DMS53 (cell line): ENCODE measurements at regions not wholly inside any gene's neighbourhood (a gene's known extent, or its start where the extent isn't known, plus 50 kb on each side); places are given as distances from the start of the nearest gene placed in this dataset.
"Not testable (repeated sequence)": the region's sequence is repeated elsewhere in the genome, so short reads cannot be mapped to it uniquely, and the experiment has no call there.

Source experiments
- DNase-seq: peaks from one replicate; lab custom pipeline; 2025; lab: John Stamatoyannopoulos, UW

- DNase-seq: no peak
Observed at GRCh38 chr12:47488888-47489287, 216.9 kb downstream of the RPAP3 start.

DNA sequence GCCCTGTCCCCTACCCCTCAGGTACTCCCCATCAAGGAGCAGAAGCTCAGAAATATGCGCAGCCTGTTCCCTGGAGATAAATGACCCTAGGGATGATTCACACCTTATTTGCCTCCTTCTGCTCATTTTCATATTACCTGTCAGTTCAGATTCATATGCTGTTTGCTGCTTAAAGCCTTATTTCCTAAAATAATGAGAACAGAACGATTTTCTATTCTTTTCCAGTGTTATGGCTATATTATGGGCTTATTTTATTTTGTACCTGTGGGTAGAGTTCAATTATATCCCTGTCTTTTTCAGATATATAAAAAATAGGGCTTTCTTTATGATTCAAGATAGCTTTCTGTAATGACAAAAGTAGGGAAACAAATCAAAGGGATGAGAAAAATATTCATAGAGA lies 224.8 kb downstream of the RPAP3 start:
- no peak for DNase-seq

DNA sequence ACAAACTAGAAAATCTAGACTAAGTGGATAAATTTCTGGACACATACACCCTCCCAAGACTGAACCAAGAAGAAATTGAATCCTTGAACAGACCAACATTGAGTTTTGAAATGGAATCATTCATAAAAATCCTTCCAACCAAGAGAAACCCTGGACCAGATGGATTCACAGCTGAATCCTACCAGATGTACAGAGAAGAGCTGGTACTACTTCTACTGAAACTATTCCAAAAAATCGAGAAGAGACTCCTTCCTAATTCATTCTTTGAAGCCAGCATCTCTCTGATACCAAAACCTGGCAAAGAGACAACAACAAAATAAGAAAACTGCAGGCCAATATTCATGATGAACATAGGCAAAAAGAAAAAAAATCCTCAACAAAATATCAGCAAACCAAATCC lies 227.4 kb downstream of the RPAP3 start:
- no peak for DNase-seq

- no peak for DNase-seq
Observed at GRCh38 chr12:47473091-47473490, 232.7 kb downstream of the RPAP3 start.

- not testable (repeated sequence) for DNase-seq
Observed at GRCh38 chr12:47470349-47470748, 235.5 kb downstream of the RPAP3 start.

GRCh38 chr12:47463918-47464317 lies 241.9 kb downstream of the RPAP3 start:
- DNase-seq: not testable (repeated sequence)

DNA sequence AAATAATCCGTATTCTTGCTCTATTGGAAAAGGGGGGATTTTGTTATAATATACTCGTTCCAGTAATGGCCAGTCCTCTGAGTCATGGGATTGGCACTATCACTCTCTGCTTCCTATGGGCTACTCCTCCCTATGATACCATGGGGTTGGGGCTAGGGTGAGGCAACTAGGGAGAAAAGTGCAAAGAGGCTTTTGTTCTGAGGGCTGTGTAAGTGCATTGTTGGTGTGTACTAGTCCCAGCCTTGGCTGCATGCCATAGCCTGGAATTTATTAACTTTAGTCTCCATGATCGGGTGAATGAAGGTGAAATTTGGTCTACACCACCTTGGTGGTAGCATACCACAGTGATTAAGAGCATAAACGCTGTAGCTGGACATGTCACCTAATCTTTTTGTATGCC lies 247.6 kb downstream of the RPAP3 start:
- DNase-seq: peak; percentile 33

DNA sequence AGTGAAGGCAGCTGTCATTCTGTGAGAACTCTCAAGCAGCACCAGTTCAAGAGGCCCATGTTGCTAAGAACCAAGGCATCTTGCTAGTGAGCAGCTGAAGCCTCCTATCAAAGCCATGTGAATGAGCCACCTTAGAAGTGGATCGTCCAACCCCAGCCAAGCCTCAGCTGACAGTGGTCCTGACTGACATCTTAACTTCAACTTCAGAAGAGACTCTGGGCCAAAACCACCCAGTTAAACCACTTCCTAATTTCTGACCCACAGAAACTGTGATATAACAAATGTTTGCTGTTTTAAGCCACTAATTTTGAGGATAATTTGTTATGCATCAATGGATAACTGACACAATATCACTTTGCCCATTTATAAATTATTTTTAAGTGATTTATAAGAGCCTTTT lies 256.0 kb downstream of the RPAP3 start:
- no peak for DNase-seq

DNA sequence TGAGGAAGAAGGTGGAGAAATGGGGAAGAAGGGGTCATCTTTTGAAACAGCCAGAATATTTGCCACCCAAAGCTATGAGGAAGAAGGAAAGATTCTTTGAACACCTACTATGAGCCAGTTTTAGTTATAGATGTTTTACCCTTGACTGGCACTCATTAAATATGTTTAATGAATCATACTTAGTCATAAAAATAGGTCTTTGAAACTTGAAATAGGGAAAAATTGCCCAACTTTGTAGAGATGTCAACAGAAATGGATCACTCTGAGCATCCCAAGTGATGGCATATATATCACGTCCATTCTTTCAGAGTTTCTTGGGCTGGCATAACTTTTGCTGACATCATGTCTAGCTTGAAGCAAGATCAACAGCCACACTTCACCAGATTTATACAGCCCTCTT lies 263.5 kb downstream of the RPAP3 start:
- DNase-seq: no peak

- DNase-seq: no peak
Observed at GRCh38 chr12:47441490-47441889, 264.3 kb downstream of the RPAP3 start.

- DNase-seq: no peak
Observed at GRCh38 chr12:47438175-47438574, 267.7 kb downstream of the RPAP3 start.

DNA sequence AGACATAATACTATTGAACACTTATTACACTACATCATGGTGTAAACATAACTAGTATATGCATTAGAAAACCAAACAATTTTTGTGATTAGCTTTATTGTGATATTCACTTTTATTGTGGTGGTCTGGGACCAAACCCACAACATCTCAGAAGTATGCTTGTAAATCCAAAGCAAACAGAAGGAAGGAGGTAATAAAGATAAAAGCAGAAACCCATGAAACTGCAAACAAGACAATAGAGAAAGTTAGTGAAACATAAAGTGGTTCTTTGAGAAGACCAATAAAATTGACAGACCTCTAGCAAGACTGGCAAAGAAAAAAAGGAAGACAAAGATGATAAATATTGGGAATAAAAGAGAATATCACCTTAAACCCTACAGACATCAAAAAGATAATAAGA lies 268.3 kb downstream of the RPAP3 start:
- DNase-seq: no peak

DNA sequence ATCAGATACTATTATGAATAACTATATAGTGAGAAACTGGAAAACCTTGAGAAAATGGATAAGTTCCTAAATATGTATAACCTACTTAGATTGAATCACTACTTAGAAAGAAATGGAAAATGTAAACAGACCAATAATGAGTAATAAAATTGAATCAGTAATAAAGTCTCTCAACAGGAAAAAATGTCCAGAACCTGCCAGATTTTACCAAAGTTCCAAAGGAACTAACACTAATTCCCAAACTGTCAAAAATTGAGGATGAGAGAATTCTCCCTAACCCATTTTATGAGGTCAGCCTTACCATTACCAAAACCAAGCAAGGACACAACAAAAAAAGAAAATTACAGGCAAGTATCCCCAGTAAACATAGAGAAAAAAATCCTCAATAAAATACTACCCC lies 272.0 kb downstream of the RPAP3 start:
- DNase-seq: no peak

DNA sequence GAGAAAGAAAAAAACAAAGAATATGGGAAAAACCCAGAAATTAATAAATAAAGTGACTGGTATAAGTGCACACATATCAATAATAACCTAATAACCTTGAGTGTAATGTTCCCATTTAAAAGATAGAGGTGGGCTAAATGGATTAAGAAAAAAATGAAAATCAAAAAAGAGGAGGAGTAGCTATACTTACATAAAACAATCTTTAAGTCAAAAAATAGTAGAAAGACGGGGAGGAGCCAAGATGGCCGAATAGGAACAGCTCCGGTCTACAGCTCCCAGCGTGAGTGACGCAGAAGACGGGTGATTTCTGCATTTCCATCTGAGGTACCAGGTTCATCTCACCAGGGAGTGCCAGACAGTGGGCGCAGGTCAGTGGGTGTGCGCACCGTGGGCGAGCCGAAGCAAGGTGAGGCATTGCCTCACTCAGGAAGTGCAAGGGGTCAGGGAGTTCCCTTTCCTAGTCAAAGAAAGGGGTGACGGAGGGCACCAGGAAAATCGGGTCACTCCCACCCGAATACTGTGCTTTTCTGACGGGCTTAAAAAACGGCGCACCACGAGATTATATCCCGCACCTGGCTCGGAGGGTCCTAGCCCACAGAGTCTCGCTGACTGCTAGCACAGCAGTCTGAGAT lies 279.0 kb downstream of the RPAP3 start:
- DNase-seq: peak; percentile 91

DNA sequence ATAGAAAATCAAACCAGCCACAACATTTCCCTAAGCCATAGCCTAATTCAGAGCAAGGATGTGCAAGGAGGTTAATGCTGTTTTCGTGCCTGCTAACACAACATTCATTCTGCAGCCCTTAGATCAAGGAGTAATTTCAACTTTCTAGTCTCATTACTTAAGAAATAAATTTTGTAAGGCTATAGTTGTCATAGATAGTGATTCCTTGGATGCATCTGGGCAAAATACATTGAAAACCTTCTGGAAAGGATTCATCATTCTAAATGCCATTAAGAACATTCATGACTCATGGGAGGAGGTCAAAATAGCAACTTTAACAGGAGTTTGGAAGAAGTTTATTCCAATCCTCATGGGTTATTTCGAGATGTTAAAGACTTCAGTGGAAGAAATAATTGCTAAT lies 283.2 kb downstream of the RPAP3 start:
- no peak for DNase-seq

GRCh38 chr12:47419497-47419896 lies 286.3 kb downstream of the RPAP3 start:
- no peak for DNase-seq

DNA sequence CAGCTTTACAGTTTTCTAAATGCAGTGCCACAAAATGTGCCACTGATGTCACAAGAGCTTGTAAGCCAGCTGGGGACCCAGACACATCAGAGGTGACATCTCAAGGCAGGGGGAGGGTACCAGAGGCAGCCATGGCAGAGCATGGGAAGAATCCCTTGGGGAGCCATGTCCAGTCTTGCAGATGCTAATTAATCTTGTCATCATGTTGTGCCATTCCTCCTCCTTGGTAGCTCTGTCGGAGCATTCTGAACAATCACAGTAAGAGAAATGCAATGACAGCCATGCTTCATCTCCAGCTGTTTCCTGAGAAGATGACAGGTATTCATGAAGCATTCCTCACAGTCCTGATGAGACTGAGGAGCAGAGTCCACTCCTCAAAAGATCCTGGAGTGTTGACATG lies 287.9 kb downstream of the RPAP3 start:
- no peak for DNase-seq

DNA sequence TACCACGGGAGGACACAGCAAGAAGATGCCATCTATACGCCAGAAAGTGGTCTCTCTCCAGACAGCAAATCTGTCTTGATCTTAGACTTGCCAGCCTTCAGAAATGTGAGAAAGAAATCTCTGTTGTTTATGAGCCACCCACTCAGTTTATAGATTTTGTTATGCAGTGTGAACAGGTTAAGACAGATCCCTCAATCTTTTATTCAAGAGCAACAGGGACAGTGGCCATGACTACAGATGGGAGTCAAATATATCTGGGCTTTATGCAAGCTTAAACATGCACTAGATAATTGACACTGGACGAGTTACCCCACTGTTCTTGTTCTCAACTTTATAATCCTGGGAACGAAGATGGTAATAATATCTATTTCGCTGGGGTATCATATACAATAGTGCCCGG lies 288.7 kb downstream of the RPAP3 start:
- no peak for DNase-seq

GRCh38 chr12:47415054-47415453 lies 290.8 kb downstream of the RPAP3 start:
- DNase-seq: peak; percentile 44

DNA sequence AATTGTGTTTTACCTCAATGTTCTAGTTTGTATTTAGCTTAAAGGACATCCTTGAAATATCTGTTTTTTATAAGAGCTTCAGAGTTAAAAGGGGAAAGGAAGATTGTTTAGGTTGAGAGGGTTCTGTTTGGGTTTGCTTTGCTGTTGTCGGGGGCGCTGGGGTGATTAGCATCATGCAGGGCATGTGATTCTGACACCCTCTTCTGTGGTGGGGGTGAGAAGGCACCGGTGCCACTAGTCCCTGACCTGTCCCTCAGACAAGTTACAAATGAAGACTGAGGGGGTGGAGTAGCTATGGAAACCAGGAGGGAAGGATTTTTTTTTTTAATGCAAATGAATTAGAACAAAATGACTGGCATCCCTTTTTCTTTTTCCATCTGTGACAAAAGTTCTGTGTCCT lies 291.3 kb downstream of the RPAP3 start:
- DNase-seq: peak; percentile 57

DNA sequence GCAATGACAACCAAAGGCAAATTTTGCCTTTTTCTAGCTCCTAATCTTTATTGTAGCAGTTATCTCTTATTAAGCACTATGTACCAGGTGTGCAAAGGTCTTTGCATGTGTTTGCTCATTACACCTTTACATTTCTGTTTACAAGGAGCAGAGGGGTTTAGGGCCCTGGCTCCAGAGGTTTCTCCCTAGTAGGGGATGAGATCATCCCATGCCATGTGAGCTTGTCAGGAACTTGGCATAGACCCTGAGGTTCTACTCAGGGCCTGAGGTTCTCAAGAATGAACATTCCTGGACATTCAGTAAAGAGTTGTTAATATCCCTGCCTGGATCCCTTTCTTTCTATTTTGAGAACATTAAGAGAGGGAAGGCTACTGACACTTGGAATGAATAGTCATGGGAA lies 292.0 kb downstream of the RPAP3 start:
- peak; percentile 45 for DNase-seq

- no peak for DNase-seq
Observed at GRCh38 chr12:47412601-47413236, 293.1 kb downstream of the RPAP3 start.

- DNase-seq: no peak
Observed at GRCh38 chr12:47411966-47412365, 293.9 kb downstream of the RPAP3 start.

GRCh38 chr12:47410862-47411261 lies 295.0 kb downstream of the RPAP3 start:
- no peak for DNase-seq
